GM12878 (cell line): ENCODE measurements at regions not wholly inside any gene's neighbourhood (a gene's known extent, or its start where the extent isn't known, plus 50 kb on each side); places are given as distances from the start of the nearest gene placed in this dataset.

Source experiments
- ATAC-seq: fragments of 200-7000 bp; cut with Tn5 transposase; 3 replicates; pipeline ENCODE4 v1.9.1; 2020; ENCODE audit warnings: mild to moderate bottlenecking, moderate library complexity
- BruUV-seq: library from RNA; stranded (reverse); fragments of 400-500 nt; replicated peaks from 2 replicates; lab custom pipeline; 2021; lab: Mats Ljungman, UMichigan
- CTCF ChIA-PET: fragments of 300-600 bp; sonication (Branson Sonifier 250); formaldehyde crosslinking; extraction: SDS; loops from one replicate; lab custom pipeline; 2021; ENCODE audit warnings: inconsistent platforms; lab: Yijun Ruan, JAX
- POLR2A ChIA-PET: fragments of 350-600 bp; formaldehyde crosslinking; extraction: SDS; loops from one replicate; lab custom pipeline; 2021; ENCODE audit warnings: inconsistent platforms; lab: Charles Lee
- RAD21 ChIA-PET: fragments of 300-600 bp; sonication (Branson Sonifier 250); formaldehyde crosslinking; loops from one replicate; lab custom pipeline; 2023; ENCODE audit warnings: antibody characterized with exemption; ENCODE audit not compliant: unreplicated experiment; lab: Charles Lee
- SMC1A ChIA-PET: fragments of 300-600 bp; sonication (Branson Sonifier 250); formaldehyde crosslinking; loops from one replicate; lab custom pipeline; 2023; ENCODE audit not compliant: unreplicated experiment, uncharacterized antibody; lab: Charles Lee
- DNase-seq: peaks from one replicate; pipeline ENCODE4 v3.0.0-alpha.2; 2011; ENCODE audit warnings: low read depth, low spot score
- FAIRE-seq: peaks from 3 replicates; lab custom pipeline; 2011; peaks lifted over from hg19 to GRCh38; lab: Jason Lieb, UNC
- H2AFZ ChIP-seq: 2 replicates; pipeline ENCODE4 v1.6.0; 2011; ENCODE audit warnings: low read depth, low read length, control low read depth; ENCODE audit not compliant: control insufficient read depth
- H3K27ac ChIP-seq: 2 replicates; pipeline ENCODE4 v1.5.1; 2011; ENCODE audit warnings: control low read depth; ENCODE audit not compliant: control insufficient read depth, insufficient read depth
- H3K27me3 ChIP-seq, 2 experiments: replicated peaks in 1 of 2; 2 replicates each; pipeline versions ENCODE4 v1.6.0 to v1.6.1; 2011; ENCODE audit warnings: low read length in 1 of 2; ENCODE audit not compliant: control insufficient read depth in 2 of 2, insufficient read depth in 2 of 2
- H3K36me3 ChIP-seq, 2 experiments: 2 replicates each; pipeline ENCODE4 v1.5.1; 2011; ENCODE audit warnings: low read length in 1 of 2; ENCODE audit not compliant: control insufficient read depth in 2 of 2, insufficient read depth in 2 of 2
- H3K4me1 ChIP-seq: 2 replicates; pipeline ENCODE4 v1.6.1; 2011; ENCODE audit warnings: mild to moderate bottlenecking, low read length, moderate library complexity, mixed read lengths; ENCODE audit not compliant: control insufficient read depth, insufficient read depth
- H3K4me2 ChIP-seq: 2 replicates; pipeline ENCODE4 v1.6.0; 2011; ENCODE audit warnings: control low read depth; ENCODE audit not compliant: control insufficient read depth, insufficient read depth
- H3K4me3 ChIP-seq: fragments of 200-600 bp; sonication (generic); 2 replicates; pipeline ENCODE4 v1.5.1; 2016
- H3K79me2 ChIP-seq: 2 replicates; pipeline ENCODE4 v1.6.0; 2011; ENCODE audit warnings: low read length; ENCODE audit not compliant: control insufficient read depth, insufficient read depth
- H3K9ac ChIP-seq: 2 replicates; pipeline ENCODE4 v1.8.0; 2011; ENCODE audit warnings: low read length, control low read depth, mixed read lengths; ENCODE audit not compliant: control insufficient read depth, insufficient read depth
- H3K9me3 ChIP-seq: replicated peaks from 3 replicates; pipeline ENCODE4 v1.5.1; 2011; ENCODE audit warnings: mild to moderate bottlenecking, low read length; ENCODE audit not compliant: control insufficient read depth, insufficient read depth
- H4K20me1 ChIP-seq: 2 replicates; pipeline ENCODE4 v1.6.0; 2011; ENCODE audit not compliant: control insufficient read depth, insufficient read depth
- ETV6 ChIP-seq, 2 experiments: fragments of 450-650 bp in 1 of 2; IDR thresholded peaks in 1 of 2; conservative IDR thresholded peaks in 1 of 2; 2 replicates each; pipeline ENCODE4 v1.6.1; 2014; ENCODE audit warnings: antibody characterized with exemption in 1 of 2, borderline replicate concordance in 1 of 2, low read depth in 1 of 2, mild to moderate bottlenecking in 1 of 2, moderate library complexity in 1 of 2
- IKZF1 ChIP-seq: fragments of 450-650 bp; conservative IDR thresholded peaks from 2 replicates; pipeline ENCODE4 v1.6.1; 2017; ENCODE audit warnings: antibody characterized with exemption, mild to moderate bottlenecking
- NFIC ChIP-seq: IDR thresholded peaks from 2 replicates; pipeline ENCODE4 v1.6.1; 2012; ENCODE audit warnings: low read depth, mild to moderate bottlenecking, inconsistent platforms, low read length, moderate library complexity
- RAD21 ChIP-seq: IDR thresholded peaks from 2 replicates; pipeline ENCODE4 v1.6.1; 2011; ENCODE audit warnings: mild to moderate bottlenecking, low read depth, low read length, moderate library complexity; ENCODE audit not compliant: insufficient read depth
- RUNX3 ChIP-seq: IDR thresholded peaks from 2 replicates; pipeline ENCODE4 v1.6.1; 2012; ENCODE audit warnings: low read length, inconsistent platforms
- WGBS: methylation state at CpG from one replicate; pipeline ENCODE4 v1.1.6; 2016; ENCODE audit warnings: low lambda C conversion rate; ENCODE audit not compliant: insufficient replicate concordance, insufficient coverage; ENCODE audit errors: missing lambda C conversion rate; 5-methylcytosine and 5-hydroxymethylcytosine counted together
- in situ Hi-C: fragments of 300-500 bp; cut with MboI; formaldehyde crosslinking; loops from 9 replicates; pipeline ENCODE4 v1.14.3; 2018; ENCODE audit warnings: mixed read lengths
- intact Hi-C: fragments of 100-400 bp; cut with micrococcal nuclease; formaldehyde crosslinking; loops from one replicate; pipeline ENCODE4 v1.14.2; 2022; ENCODE audit not compliant: unreplicated experiment
- TF ChIP-seq, protein P1 (sequence below): fragments of 450-650 bp; IDR thresholded peaks from 2 replicates; pipeline ENCODE4 v1.6.1; 2016; ENCODE audit warnings: mild to moderate bottlenecking, moderate library complexity, borderline replicate concordance
- TF ChIP-seq, protein P2 (sequence below): IDR thresholded peaks from 2 replicates; pipeline ENCODE4 v1.6.1; 2012; ENCODE audit warnings: low read depth, low read length, improper control_type of control experiment
- TF ChIP-seq, protein P3 (sequence below): fragments of 450-650 bp; formaldehyde crosslinking; IDR thresholded peaks from 2 replicates; pipeline ENCODE4 v1.4.0; 2020; ENCODE audit warnings: mild to moderate bottlenecking, moderate library complexity

DNA sequence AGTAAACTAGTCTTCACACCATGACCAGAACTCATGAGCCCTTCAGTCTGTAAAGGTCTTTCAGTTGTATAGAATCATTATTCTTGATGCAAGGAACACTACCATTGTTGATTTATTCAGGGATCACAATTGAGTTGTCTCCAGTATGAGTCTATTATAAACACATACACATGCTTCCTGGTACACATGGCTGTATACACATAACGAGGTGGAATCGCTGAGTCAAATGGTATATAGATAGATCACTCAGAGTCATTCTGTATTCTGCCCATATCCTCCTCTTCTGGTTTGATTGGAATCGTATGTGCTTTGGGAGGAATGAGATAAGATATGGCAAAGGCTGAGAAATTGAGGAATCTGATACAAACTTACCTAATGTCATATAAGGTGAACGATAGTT is 216.0 kb downstream of the UBE2E3 start (continued):
- TF ChIP-seq, protein P1, sequence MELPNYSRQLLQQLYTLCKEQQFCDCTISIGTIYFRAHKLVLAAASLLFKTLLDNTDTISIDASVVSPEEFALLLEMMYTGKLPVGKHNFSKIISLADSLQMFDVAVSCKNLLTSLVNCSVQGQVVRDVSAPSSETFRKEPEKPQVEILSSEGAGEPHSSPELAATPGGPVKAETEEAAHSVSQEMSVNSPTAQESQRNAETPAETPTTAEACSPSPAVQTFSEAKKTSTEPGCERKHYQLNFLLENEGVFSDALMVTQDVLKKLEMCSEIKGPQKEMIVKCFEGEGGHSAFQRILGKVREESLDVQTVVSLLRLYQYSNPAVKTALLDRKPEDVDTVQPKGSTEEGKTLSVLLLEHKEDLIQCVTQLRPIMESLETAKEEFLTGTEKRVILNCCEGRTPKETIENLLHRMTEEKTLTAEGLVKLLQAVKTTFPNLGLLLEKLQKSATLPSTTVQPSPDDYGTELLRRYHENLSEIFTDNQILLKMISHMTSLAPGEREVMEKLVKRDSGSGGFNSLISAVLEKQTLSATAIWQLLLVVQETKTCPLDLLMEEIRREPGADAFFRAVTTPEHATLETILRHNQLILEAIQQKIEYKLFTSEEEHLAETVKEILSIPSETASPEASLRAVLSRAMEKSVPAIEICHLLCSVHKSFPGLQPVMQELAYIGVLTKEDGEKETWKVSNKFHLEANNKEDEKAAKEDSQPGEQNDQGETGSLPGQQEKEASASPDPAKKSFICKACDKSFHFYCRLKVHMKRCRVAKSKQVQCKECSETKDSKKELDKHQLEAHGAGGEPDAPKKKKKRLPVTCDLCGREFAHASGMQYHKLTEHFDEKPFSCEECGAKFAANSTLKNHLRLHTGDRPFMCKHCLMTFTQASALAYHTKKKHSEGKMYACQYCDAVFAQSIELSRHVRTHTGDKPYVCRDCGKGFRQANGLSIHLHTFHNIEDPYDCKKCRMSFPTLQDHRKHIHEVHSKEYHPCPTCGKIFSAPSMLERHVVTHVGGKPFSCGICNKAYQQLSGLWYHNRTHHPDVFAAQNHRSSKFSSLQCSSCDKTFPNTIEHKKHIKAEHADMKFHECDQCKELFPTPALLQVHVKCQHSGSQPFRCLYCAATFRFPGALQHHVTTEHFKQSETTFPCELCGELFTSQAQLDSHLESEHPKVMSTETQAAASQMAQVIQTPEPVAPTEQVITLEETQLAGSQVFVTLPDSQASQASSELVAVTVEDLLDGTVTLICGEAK: no peak
- TF ChIP-seq, protein P2, sequence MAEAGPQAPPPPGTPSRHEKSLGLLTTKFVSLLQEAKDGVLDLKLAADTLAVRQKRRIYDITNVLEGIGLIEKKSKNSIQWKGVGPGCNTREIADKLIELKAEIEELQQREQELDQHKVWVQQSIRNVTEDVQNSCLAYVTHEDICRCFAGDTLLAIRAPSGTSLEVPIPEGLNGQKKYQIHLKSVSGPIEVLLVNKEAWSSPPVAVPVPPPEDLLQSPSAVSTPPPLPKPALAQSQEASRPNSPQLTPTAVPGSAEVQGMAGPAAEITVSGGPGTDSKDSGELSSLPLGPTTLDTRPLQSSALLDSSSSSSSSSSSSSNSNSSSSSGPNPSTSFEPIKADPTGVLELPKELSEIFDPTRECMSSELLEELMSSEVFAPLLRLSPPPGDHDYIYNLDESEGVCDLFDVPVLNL: no peak
- no peak for TF ChIP-seq ETV6 (conservative IDR thresholded peaks at IDR 0.05 in 1 of 2, IDR thresholded peaks at IDR 0.05 in 1 of 2; ENCODE audit: borderline replicate concordance in 1 of 2, low read depth in 1 of 2)

DNA sequence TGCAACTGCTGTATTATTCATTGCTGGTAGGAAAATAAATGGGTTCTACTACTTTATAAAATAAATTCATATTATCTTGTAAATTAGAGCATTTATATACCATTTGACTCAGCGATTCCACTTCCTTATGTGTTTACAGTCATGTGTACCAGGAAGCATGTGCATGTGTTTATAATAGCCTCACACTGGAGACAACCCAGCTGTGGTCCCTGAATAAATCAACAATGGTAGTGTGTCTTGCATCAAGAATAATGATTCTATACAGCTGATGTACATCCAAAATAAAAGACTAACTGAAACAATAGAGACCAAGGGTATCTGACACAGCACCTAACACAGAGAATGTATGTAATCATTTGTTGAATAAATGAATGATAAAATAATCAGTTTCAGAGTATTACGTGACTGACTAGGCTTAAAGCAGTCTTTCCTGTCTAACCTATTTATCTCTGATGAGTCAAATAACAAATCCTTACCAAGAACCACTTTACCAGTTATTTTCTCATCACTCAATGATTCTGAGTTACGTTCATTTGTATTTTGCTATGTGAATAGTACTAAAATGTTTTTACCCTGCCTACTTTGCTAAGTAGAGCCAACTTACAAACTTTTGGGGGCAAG is 216.8 kb downstream of the UBE2E3 start:
- CTCF ChIA-PET: no interaction called here

More for the DNA sequence above, 216.8 kb downstream of the UBE2E3 start:
- no peaks in the 10 kb centered on the region for H3K79me2 ChIP-seq
- H3K9ac ChIP-seq: no peak overlapping the region
- DNase-seq (no peak), ATAC-seq (no peak), FAIRE-seq (peak; percentile 65)
- BruUV-seq: no TSS peak
- no peaks in the 10 kb centered on the region for H3K4me1 ChIP-seq
- H3K27ac ChIP-seq: no peak overlapping the region
- no peak overlapping the region for H3K4me3 ChIP-seq
- ChIA-PET RAD21 (no interaction called here), SMC1A (no interaction called here), POLR2A (no interaction called here)
- no peaks in the 10 kb centered on the region for H3K27me3 ChIP-seq
- H3K4me2 ChIP-seq: no peak overlapping the region
- no peaks in the 10 kb centered on the region for H3K36me3 ChIP-seq
- H2AFZ ChIP-seq: no peak overlapping the region
- in situ Hi-C loops: no loop called here
- no peaks in the 10 kb centered on the region for H3K9me3 ChIP-seq
- TF ChIP-seq NFIC: peak; percentile 61; the same call in 1 of the 2 replicates
- peak; percentile 43; the same call in 1 of the 2 replicates for TF ChIP-seq RUNX3
- TF ChIP-seq, protein P3, sequence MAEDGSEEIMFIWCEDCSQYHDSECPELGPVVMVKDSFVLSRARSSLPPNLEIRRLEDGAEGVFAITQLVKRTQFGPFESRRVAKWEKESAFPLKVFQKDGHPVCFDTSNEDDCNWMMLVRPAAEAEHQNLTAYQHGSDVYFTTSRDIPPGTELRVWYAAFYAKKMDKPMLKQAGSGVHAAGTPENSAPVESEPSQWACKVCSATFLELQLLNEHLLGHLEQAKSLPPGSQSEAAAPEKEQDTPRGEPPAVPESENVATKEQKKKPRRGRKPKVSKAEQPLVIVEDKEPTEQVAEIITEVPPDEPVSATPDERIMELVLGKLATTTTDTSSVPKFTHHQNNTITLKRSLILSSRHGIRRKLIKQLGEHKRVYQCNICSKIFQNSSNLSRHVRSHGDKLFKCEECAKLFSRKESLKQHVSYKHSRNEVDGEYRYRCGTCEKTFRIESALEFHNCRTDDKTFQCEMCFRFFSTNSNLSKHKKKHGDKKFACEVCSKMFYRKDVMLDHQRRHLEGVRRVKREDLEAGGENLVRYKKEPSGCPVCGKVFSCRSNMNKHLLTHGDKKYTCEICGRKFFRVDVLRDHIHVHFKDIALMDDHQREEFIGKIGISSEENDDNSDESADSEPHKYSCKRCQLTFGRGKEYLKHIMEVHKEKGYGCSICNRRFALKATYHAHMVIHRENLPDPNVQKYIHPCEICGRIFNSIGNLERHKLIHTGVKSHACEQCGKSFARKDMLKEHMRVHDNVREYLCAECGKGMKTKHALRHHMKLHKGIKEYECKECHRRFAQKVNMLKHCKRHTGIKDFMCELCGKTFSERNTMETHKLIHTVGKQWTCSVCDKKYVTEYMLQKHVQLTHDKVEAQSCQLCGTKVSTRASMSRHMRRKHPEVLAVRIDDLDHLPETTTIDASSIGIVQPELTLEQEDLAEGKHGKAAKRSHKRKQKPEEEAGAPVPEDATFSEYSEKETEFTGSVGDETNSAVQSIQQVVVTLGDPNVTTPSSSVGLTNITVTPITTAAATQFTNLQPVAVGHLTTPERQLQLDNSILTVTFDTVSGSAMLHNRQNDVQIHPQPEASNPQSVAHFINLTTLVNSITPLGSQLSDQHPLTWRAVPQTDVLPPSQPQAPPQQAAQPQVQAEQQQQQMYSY: no peak
- TF ChIP-seq IKZF1: no peak
- no peak for TF ChIP-seq RAD21
- TF ChIP-seq, all 136 proteins: peak for 2
- no peaks in the 10 kb centered on the region for H4K20me1 ChIP-seq
- 2% methylated on average over 3 of the region's 3 CpGs for WGBS
- intact Hi-C loops: no loop called here
